Kidney capillary endothelial cell (primary cell): ENCODE measurements at regions not wholly inside any gene's neighbourhood (a gene's known extent, or its start where the extent isn't known, plus 50 kb on each side); places are given as distances from the start of the nearest gene placed in this dataset.

ENCODE experiments used
- DNase-seq: peaks from one replicate; pipeline ENCODE4 v3.0.0-alpha.2; 2018; ENCODE audit warnings: low spot score

DNA sequence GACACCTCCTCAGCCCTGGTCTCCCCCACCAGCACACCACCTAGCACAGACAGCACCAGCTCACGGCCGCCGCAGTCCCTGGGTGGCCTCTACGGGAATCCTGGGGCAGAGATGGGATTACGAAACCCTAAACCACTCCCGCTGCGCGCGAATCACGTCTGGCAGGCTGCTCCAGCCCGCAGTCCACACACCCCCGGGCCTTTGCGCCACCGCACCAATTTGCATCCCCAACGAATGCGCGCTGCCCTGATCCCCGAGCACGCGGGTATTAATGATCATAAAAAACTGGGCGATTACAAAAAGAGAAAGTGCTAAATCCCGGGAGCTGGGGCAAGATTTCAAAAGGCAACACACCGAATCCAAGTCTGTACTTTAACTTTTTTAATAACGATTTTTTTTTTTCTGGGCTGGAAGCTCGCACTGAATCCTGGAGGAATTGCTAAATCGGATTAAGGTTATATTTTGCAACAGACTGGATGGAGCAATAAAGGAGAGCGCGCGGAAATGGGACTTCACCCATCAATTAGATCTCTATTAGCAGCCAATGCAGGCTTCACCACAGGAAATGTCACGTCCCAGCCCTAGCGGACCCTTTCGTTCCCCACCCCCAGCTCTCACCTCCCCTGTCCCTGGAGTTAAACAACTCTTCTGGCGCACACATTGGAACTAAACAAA lies 69.8 kb upstream of the TMEM33 start:
- no peak for DNase-seq

DNA sequence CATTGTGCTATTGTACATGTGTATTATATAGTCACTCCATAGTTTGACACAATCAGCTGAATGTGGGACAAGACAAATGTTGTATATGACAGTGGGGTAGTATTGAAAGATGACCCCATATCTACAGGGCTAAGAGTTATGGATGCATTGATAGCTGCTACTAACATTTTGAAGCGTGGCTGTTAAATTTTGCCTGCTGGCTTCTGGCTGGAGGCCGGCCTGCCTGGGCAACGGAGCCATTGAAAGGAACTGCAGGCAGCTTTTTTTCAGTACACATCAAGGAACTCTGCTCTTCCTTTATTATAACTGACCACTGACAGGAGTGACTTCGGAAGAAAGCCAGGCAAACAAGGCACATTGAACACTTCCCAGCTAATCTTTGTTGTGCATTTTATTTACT lies 76.1 kb upstream of the TMEM33 start:
- DNase-seq, result no peak

DNA sequence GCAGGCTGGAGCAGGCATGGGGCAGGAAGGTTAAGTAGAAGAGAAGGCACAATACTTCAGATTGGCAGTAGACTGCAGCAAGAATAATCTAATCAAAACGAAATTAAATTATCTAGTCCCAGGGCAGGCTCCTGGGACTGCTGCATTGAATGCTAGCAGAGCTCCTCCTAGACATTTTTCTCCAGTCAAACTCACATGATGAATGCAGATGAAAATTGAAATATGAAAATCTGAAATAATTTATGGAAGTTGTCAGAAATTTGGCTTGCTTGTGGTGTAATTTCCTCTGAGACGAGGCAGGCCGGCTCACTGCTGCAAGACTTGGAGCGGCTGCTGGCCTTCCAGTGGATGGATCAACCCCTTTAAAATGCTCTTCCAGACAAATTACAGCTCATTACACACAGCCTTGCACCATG lies 78.0 kb upstream of the TMEM33 start:
- no peak for DNase-seq

DNA sequence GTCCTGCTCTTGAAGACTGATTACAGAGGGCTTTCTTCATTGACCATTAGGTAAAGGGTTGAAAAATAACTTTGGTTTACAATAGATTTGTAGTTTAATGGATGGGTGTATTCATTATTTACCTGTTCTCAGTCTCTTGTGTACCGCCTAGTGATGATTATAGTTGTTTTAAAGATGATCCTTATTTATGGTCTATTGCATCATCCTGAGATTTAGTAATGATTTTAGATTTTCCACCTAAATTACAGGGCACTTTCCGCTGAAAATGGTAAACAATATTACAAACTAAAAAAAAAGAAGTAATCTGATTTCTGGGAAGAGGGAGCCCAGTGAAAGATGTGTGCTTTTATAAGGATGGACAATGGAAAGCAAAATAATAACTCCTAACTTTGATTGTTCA lies 78.4 kb upstream of the TMEM33 start:
- no peak for DNase-seq

DNA sequence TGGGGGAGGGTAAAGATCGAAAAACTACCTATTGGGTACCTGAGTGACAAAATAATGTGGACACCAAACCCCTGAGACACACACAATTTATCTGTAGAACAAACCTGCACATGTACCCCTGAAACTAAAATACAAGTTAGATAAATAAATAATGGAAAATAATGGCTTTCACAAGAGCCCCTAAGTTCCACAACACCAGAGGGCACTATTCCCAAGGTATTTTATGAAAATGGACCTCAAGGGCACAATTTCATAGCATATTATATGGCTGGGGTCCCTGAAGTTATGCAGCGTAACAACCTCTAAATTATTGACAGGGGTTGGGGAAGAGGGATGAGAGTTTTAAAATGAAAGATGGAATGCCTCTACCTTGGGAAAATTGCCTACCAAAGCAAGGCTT lies 81.3 kb upstream of the TMEM33 start:
- no peak for DNase-seq

DNA sequence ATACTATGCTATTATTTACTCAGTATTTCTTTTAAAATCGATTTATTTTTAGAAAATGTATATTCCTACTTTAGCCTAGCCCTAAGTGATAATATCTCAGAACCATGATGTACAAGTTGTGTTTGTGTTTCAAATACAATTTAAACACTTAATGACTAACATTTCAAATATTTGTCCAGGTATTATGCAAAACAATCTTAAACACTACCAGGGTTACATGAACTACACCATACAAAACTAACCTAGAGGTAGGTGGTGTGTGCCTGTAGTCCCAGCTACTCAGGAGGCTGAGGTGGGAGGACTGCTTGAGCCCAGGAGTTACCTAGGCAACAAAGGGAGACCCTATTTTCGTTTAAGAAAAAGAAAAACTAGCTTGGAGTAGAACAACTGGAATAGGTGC lies 83.0 kb upstream of the TMEM33 start:
- DNase-seq, result no peak

DNA sequence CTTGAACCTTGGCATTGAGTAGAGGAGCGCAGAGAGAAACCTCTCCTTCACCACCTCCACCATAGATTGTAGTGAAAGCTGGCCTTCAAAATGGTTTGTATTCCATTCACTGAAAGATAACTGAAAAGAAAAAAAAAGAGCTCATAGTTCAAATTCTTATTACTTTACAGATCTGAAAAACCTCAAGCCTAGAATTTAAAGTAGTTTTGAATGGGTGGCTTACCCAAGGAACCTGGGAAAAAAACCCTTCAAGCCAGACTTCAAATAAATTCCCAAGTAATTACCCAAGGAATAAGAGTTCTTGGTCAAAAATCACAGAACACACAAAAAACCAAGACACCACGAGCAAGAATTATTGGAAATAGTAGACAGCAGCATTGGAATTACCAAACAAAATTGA lies 83.6 kb upstream of the TMEM33 start:
- no peak for DNase-seq

DNA sequence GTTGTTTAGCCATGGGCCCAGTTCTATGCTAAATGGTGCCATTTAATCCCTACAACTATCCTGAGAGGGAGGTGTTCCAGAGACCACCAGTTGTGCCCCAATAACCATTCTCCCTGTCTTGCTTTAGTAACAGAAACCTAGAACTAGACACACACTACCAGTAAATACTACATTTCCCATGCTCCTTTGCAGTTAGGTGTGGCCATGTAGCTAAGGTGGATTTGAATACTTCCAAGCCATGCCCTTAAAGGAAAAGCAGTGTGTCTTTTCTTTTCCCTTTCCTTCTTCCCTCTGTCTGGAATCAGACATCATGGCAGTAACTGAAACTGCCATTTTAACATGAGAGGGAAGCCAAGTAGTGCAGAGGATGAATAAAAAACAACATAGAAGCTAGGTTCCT lies 90.9 kb upstream of the TMEM33 start:
- DNase-seq, result no peak

DNA sequence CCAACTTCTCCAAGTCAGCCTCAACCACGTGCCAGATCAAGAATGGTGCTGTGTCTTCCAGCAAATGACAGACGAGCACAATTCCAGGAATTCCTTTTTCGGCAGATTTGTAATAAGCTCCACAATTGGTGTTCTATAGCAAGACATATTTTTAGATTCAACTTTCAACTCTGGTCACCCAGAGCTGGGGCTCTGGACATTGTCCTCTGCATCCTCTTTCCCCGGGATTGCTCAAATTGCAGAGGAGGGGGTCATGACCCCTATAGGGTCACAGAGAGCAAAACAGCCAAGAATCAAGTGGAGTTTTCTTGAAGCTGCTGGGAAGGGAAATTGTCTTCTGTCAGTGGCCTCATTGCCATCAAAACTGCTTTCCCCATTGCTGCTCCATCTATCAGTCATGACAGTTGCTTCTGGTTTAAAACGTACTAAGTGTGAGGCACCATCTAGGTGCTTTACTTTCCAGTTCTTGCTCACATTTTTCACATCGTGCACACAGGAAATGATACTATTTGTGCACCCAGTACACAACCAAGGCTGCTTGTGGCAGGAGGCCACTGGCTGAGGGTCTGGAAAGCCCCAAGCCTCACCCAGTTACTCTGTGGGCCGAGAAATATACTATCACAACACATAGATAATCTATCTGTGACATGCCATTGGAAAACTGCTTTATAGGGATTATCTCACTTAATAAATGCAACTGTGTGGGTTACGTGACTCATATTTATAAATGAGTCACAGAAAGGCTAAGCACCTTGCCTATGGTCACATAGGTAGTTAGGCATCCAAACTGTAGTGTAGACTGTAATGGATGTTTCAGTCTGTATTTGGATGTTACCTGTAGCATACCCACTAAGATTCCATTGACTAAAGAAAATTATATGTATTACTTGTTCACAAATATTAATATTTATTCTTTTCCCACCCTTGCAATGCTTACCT lies 91.7 kb upstream of the PHOX2B start:
- DNase-seq, result no peak

DNA sequence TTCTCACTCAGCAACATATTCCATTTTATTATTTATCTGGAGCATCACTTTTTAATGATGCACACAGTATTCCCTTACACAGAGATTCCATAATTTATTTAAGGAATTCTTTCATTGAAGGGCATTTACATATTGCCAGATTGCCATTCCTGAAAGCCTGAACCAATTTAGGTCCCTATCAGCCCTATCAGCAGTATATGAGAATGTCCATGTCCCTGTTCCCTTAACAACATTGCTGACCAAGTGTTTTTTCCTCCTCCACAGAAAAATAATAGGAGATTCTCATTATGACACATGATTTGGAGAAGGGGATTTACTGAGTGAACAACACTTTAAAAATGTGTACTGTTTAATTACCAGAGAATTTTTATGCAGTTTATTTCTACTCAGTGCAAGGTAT lies 90.1 kb upstream of the PHOX2B start:
- no peak for DNase-seq

DNA sequence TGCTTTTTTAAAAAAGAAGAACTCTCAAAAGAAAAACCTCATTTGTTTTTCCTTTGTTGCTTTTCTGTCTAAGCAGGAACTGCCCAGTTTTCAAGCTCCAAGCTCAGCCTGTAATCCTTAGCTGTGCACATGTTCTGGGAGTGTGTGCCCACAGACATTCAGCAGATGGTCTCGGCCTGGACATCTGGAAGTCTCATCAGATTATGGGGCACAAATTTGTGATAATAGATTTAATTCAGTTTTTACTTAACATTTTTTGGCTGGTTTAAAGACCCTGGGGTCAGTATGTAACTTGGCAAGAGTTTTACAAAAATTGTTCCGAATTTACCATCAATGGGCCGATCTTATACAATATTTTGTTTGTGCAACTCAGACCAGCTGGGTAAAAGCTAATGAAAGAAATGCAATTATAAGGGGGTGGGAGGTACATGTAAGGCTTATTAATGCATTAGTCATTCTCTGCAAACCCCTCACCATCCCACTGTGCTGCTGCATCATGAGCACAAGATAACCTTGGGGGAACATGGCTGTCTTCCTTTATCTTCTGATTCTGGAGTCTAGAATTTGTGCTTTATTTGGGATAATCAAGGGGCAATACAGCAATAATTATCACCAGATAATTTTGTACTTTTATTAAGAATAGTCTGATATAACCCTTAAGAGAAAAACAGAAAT lies 86.9 kb upstream of the PHOX2B start:
- no peak for DNase-seq

DNA sequence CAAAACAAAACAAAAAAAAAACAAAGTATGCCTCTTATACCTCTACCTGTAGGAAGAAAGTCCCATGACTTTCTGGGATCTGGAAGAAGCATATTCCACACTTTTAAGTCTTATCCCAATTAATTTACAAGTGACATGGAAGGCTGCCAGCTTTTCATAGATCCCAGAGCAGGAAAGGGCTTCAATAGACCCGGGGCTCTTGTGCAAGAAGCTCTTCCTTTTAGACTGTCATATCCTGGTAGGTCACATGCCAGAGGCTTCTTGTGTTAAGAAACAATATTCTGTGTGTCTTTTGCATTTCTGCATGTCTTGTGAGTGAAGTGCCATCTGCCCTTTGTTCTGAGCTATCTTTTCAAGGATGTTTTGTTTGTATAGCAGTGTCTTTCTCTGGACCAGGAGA lies 84.4 kb upstream of the PHOX2B start:
- peak; percentile 16 for DNase-seq

DNA sequence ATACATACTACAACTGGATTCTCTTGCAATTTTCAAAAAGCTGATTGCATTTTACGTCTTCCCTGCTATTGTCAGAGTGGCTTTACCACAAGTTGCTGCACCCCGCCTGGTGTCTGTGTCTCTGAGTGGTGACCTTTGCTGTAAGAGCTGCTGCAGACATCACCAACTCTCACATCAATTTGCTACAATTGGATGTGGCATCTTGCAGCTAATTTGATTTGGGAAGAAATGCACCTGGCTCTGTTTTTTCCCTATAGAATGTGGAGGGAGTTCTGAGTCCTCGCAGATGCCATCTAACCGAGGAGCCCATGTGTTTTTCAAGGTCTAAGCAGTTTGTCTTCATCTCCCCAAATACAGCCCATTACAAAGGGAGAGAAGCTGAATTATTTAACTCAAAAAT lies 73.8 kb upstream of the PHOX2B start:
- no peak for DNase-seq

DNA sequence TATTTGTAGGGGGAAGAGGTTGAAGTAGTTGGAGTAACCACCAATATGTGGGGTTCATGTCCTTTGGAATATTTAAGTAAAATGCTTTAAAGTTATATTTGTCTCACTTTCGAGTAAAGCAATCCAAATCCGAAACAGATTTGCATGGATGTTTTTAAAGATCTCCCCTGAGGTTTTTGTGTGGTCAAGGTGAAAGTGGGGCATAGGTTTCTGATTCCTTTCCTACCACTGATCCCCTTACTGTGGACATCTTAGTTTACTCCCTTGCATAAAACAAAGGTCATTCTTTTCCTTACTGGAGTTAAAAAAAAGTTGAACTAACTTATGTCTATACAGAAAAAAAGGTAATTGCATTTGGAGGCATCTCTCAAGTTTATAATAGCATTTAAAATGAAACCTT lies 71.9 kb upstream of the PHOX2B start:
- DNase-seq, result no peak

DNA sequence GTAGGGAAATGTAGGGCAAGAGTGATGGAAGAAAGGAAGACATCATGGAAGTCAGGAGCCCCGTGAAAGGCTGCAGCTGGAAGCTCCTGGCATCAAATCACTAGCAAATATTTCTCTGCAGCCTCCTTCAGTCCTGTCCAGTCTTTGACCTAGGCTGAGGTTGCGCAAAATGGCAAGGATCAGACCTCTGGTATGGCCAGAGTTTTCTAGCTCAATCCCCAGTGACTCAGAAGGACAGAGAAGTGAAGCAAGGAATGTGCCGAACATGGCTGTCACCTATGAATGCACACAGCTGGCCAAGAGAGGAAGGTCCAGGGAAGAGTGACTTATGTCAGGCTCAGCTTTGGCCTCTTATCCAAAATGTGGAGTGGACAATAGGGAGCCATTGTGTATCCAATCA lies 71.1 kb upstream of the PHOX2B start:
- no peak for DNase-seq

DNA sequence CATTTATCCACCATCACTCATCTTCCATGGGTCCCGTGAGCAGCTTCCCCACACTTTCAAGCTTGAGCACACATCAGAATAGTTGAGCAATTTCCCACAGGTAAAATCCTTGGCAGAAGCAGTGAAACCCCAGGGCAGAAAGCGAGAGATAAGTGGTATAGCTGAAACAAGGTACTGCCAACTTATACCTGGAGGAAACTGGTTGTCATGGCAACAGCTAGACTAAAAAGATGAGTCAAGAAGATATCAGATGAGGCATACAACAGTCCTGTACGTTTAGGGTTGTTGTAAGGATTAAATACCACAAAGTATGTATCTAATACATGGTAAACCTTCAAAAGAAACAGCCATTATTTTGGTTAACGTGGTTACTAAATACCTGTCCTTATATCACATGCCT lies 66.9 kb upstream of the PHOX2B start:
- no peak for DNase-seq

DNA sequence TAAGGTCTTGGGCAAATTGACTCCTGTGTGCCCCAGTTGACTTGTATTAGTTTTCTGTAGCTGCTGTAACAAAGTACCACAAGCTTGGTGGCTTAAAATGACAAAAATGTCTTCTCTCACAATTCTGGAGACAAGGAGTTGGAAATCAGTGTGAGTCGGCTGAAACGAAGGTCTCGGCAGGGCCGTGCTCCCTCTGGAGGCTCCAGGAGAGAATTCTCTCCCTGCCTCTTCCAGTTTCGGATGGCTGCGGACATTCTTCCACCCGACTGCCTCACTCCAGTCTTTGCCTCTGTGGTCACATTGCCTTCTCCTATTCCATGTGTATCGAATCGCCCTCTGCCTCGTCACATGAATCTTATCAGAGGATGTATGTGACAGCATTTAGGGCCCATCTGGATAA lies 66.0 kb upstream of the PHOX2B start:
- DNase-seq, result no peak

DNA sequence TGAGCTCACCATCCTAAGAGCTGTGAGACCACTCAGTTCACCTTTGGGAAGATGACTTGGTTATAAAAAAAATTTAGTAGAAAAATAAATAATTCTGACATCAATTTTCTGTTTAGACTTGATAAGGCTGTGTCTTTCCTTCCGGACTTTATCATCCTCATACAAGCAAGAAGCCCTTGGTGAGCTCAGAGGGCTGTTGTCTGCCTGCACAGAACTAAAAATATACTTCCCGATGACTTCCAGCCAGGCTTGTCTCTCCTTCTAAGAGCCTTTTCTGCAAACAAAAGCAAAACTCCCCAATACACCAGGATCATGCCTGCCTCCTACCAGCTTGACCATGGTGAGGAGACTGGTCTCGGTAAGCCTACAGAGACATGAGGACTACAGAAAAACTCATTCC lies 58.3 kb upstream of the PHOX2B start:
- no peak for DNase-seq

DNA sequence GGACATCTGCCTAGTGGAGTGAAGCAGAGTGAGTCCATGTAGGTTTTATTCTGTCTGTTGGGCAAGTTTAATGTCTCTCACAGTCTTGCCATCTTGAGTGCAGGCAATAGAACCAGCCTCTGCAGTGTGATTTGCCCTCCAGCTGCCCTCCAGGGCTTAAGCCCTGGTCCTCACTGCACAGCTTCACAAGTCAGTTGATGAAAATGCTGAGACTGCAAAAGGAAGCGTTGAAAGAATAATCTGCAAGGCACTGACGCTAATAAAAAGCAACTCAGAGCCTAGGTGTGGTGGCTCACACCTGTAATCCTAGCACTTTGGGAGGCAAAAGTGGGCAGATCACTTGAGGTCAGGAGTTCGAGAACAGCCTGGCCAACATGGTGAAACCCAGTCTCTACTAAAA lies 54.1 kb upstream of the PHOX2B start:
- no peak for DNase-seq

DNA sequence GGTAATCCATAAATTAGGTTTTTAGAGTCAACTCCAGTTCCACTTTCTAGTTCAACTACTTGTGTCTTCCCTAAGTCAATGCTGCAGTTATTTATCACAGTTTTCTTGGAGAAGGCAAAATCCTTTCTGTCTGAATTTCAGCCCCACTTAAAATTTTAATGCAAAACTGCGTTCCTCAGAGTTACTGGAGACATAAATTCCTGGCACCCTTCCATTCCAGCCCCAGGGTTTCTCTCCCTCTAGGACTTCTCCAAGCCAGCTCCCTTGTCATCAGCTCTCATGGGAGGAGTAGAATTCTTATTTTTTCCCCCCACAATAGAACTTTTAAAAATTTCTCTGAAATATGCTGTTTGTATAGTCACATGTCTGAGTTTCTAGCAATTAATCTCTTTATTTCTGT lies 50.6 kb upstream of the PHOX2B start:
- no peak for DNase-seq
